H9 (cell line): ENCODE measurements at regions not wholly inside any gene's neighbourhood (a gene's known extent, or its start where the extent isn't known, plus 50 kb on each side); places are given as distances from the start of the nearest gene placed in this dataset.

Experiments
- DNase-seq: peaks from one replicate; pipeline ENCODE4 v3.0.0-alpha.2; 2017
- H2AFZ ChIP-seq: one replicate; pipeline ENCODE4 v1.6.1; 2013; ENCODE audit warnings: mild to moderate bottlenecking, low read length, control low read depth, moderate library complexity
- H2AK5ac ChIP-seq: 2 replicates; pipeline ENCODE4 v1.6.1; 2013; ENCODE audit warnings: low read length, control low read depth, mixed read lengths; ENCODE audit not compliant: insufficient read length
- H2BK120ac ChIP-seq: one replicate; pipeline ENCODE4 v1.6.1; 2013; ENCODE audit warnings: low read depth, mild to moderate bottlenecking, low read length, control low read depth, inconsistent platforms; ENCODE audit not compliant: poor library complexity, severe bottlenecking
- H2BK12ac ChIP-seq: 2 replicates; pipeline ENCODE4 v1.6.1; 2013; ENCODE audit warnings: low read length, control low read depth, mixed read lengths, low read depth; ENCODE audit not compliant: insufficient read length
- H2BK15ac ChIP-seq: 2 replicates; pipeline ENCODE4 v1.6.1; 2013; ENCODE audit warnings: low read depth, low read length, control low read depth
- H2BK20ac ChIP-seq: one replicate; pipeline ENCODE4 v1.6.1; 2013; ENCODE audit warnings: low read depth, mild to moderate bottlenecking, low read length, control low read depth, inconsistent platforms; ENCODE audit not compliant: poor library complexity, severe bottlenecking
- H2BK5ac ChIP-seq: 2 replicates; pipeline ENCODE4 v1.6.1; 2013; ENCODE audit warnings: low read length, control low read depth, mixed read lengths; ENCODE audit not compliant: insufficient read length
- H3K14ac ChIP-seq: 2 replicates; pipeline ENCODE4 v1.6.1; 2013; ENCODE audit warnings: low read length, control low read depth; ENCODE audit not compliant: insufficient read depth
- H3K18ac ChIP-seq: 2 replicates; pipeline ENCODE4 v1.6.1; 2013; ENCODE audit warnings: low read depth, mild to moderate bottlenecking, mixed read lengths, low read length, control low read depth; ENCODE audit not compliant: insufficient read length
- H3K23ac ChIP-seq: 2 replicates; pipeline ENCODE4 v1.6.1; 2013; ENCODE audit warnings: low read length, control low read depth, mixed read lengths, low read depth; ENCODE audit not compliant: insufficient read length
- H3K23me2 ChIP-seq: 2 replicates; pipeline ENCODE4 v1.6.1; 2013; ENCODE audit warnings: low read depth, mild to moderate bottlenecking, mixed read lengths, low read length, control low read depth; ENCODE audit not compliant: insufficient read length, poor library complexity, severe bottlenecking
- H3K27ac ChIP-seq: 2 replicates; pipeline ENCODE4 v1.5.1; 2013; ENCODE audit warnings: low read length, control low read depth, mixed read lengths, low read depth; ENCODE audit not compliant: insufficient read length
- H3K27me3 ChIP-seq: 2 replicates; pipeline ENCODE4 v1.6.1; 2013; ENCODE audit warnings: low read length, control low read depth, inconsistent platforms; ENCODE audit not compliant: insufficient read depth
- H3K4ac ChIP-seq: 2 replicates; pipeline ENCODE4 v1.6.1; 2013; ENCODE audit warnings: low read depth, mild to moderate bottlenecking, control low read depth, inconsistent platforms, low read length, moderate library complexity
- H3K4me1 ChIP-seq: 2 replicates; pipeline ENCODE4 v1.6.1; 2013; ENCODE audit warnings: low read length, control low read depth, inconsistent platforms; ENCODE audit not compliant: insufficient read depth
- H3K4me2 ChIP-seq: 2 replicates; pipeline ENCODE4 v1.6.1; 2013; ENCODE audit warnings: low read length, control low read depth, mixed read lengths; ENCODE audit not compliant: insufficient read length, insufficient read depth
- H3K56ac ChIP-seq: 2 replicates; pipeline ENCODE4 v1.6.1; 2013; ENCODE audit warnings: low read depth, mild to moderate bottlenecking, mixed read lengths, low read length, control low read depth; ENCODE audit not compliant: insufficient read length
- H3K79me1 ChIP-seq: 2 replicates; pipeline ENCODE4 v1.6.1; 2013; ENCODE audit warnings: low read depth, mild to moderate bottlenecking, moderate library complexity, low read length, control low read depth, inconsistent platforms; ENCODE audit not compliant: insufficient read depth, poor library complexity, severe bottlenecking
- H3K79me2 ChIP-seq: 2 replicates; pipeline ENCODE4 v1.6.1; 2013; ENCODE audit warnings: low read length, control low read depth, inconsistent platforms; ENCODE audit not compliant: insufficient read depth
- H3K9ac ChIP-seq: 2 replicates; pipeline ENCODE4 v1.6.1; 2013; ENCODE audit warnings: low read length, control low read depth, mixed read lengths; ENCODE audit not compliant: insufficient read length; ENCODE audit errors: extremely low read depth
- H3K9me3 ChIP-seq: one replicate; pipeline ENCODE4 v1.6.1; 2013; ENCODE audit warnings: low read depth, low read length, inconsistent platforms; ENCODE audit not compliant: control insufficient read depth
- H3T11ph ChIP-seq: one replicate; pipeline ENCODE4 v1.6.1; 2013; ENCODE audit warnings: mild to moderate bottlenecking, low read length, control low read depth, inconsistent platforms
- H4K20me1 ChIP-seq: one replicate; pipeline ENCODE4 v1.6.1; 2013; ENCODE audit not compliant: control insufficient read depth, insufficient read length, insufficient read depth
- H4K5ac ChIP-seq: 2 replicates; pipeline ENCODE4 v1.6.1; 2013; ENCODE audit warnings: low read depth, mild to moderate bottlenecking, mixed read lengths, low read length, control low read depth; ENCODE audit not compliant: insufficient read length
- H4K8ac ChIP-seq: replicated peaks from 2 replicates; pipeline ENCODE4 v1.6.1; 2013; ENCODE audit warnings: low read length, control low read depth, mixed read lengths, low read depth; ENCODE audit not compliant: insufficient read length
- H4K91ac ChIP-seq: 2 replicates; pipeline ENCODE4 v1.6.1; 2013; ENCODE audit warnings: low read depth, mild to moderate bottlenecking, moderate library complexity, mixed read lengths, low read length, control low read depth; ENCODE audit not compliant: insufficient read length
- H3K27ac Mint-ChIP-seq, 3 experiments: 2 replicates in 2 of 3; 3 replicates in 1 of 3; pipeline ENCODE4 v1.8.0; 2020 to 2021; ENCODE audit warnings: mixed read lengths in 3 of 3, mild to moderate bottlenecking in 1 of 3, moderate library complexity in 1 of 3
- H3K27me3 Mint-ChIP-seq: 2 replicates; pipeline ENCODE4 v1.8.0; 2021; ENCODE audit warnings: low read depth, mild to moderate bottlenecking, moderate library complexity, mixed read lengths
- H3K36me3 Mint-ChIP-seq, 3 experiments: 2 replicates in 2 of 3; 3 replicates in 1 of 3; pipeline ENCODE4 v1.8.0; 2020 to 2021; ENCODE audit warnings: low read depth in 3 of 3, mixed read lengths in 3 of 3; ENCODE audit not compliant: insufficient read depth in 1 of 3
- H3K4me1 Mint-ChIP-seq, 2 experiments: 2 replicates each; pipeline ENCODE4 v1.8.0; 2020; ENCODE audit warnings: mixed read lengths in 2 of 2
- H3K4me3 Mint-ChIP-seq, 2 experiments: 2 replicates in 1 of 2; 3 replicates in 1 of 2; pipeline ENCODE4 v1.8.0; 2020 to 2021; ENCODE audit warnings: mild to moderate bottlenecking in 2 of 2, mixed read lengths in 2 of 2, moderate library complexity in 1 of 2
- H3K9me3 Mint-ChIP-seq, 2 experiments: 2 replicates in 1 of 2; 3 replicates in 1 of 2; pipeline ENCODE4 v1.8.0; 2020; ENCODE audit warnings: mild to moderate bottlenecking in 2 of 2, mixed read lengths in 2 of 2, moderate library complexity in 1 of 2
- CTCF ChIP-seq: fragments of 200-600 bp; sonication (generic); conservative IDR thresholded peaks from 3 replicates; pipeline ENCODE4 v1.8.0; 2021; ENCODE audit warnings: antibody characterized with exemption, mild to moderate bottlenecking
- WGBS: extraction: QIAGEN DNeasy Blood & Tissue Kit; methylation state at CpG from one replicate; pipeline ENCODE4 v1.1.7; 2013; ENCODE audit warnings: missing lambda C conversion rate, low lambda C conversion rate, mixed read lengths; ENCODE audit not compliant: insufficient read length; ENCODE audit errors: extremely low coverage; 5-methylcytosine and 5-hydroxymethylcytosine counted together

- Histone ChIP-seq H2AFZ (no peak overlapping the region), H2BK20ac (no peak overlapping the region), H2BK15ac (no peak overlapping the region), H4K91ac (no peak overlapping the region), H2BK5ac (no peak overlapping the region), H3K27me3 (no peaks in the 10 kb centered on the region), H3K4me1 (no peaks in the 10 kb centered on the region), H4K5ac (no peak overlapping the region), H4K8ac (no peak overlapping the region), H3K4ac (no peak overlapping the region), H3K4me2 (no peak overlapping the region), H2BK120ac (no peak overlapping the region), H3K27ac (no peak overlapping the region), H3K56ac (no peak overlapping the region), H3K23ac (no peak overlapping the region), H3K9me3 (no peaks in the 10 kb centered on the region), H3K14ac (no peak overlapping the region), H2AK5ac (no peak overlapping the region), H3K23me2 (no peaks in the 10 kb centered on the region), H3K79me1 (no peaks in the 10 kb centered on the region), H3K18ac (no peak overlapping the region), H3K79me2 (no peaks in the 10 kb centered on the region), H4K20me1 (no peaks in the 10 kb centered on the region), H2BK12ac (no peak overlapping the region), H3K9ac (no peak overlapping the region), H3T11ph (no peak overlapping the region)
- TF ChIP-seq CTCF, result no peak
- WGBS, result no CpG with 5 or more reads among the region's 9 CpGs
- Mint-ChIP-seq H3K4me3 (no peak overlapping the region), H3K27ac (no peak overlapping the region), H3K27me3 (no peaks in the 10 kb centered on the region), H3K9me3 (no peaks in the 10 kb centered on the region), H3K4me1 (peaks cover 8 to 9% of the 10 kb centered on the region in 2 experiments), H3K36me3 (no peaks in the 10 kb centered on the region)
- DNase-seq, result no peak
These were observed 364.2 kb downstream of the ADAM29 start for GRCh38 chr4:175282407-175282806.
